BE2C (cell line): ENCODE measurements at regions not wholly inside any gene's neighbourhood (a gene's known extent, or its start where the extent isn't known, plus 50 kb on each side); places are given as distances from the start of the nearest gene placed in this dataset.

Source experiments
- DNase-seq: peaks from one replicate; pipeline ENCODE4 v3.0.0-alpha.2; 2020
- H3K27me3 ChIP-seq: fragments of 250-450 bp; sonication (Bioruptor Pico); 2 replicates; pipeline ENCODE4 v1.5.1; 2020; ENCODE audit warnings: mild to moderate bottlenecking
- H3K36me3 ChIP-seq: fragments of 250-450 bp; sonication (Bioruptor Pico); 2 replicates; pipeline ENCODE4 v1.5.1; 2020; ENCODE audit warnings: mild to moderate bottlenecking
- H3K4me1 ChIP-seq: fragments of 250-450 bp; sonication (Bioruptor Pico); 2 replicates; pipeline ENCODE4 v1.5.1; 2020
- H3K4me3 ChIP-seq: 2 replicates; pipeline ENCODE4 v1.5.1; 2011; ENCODE audit warnings: low read depth, low read length
- H3K9me3 ChIP-seq: fragments of 250-450 bp; sonication (Bioruptor Pico); 2 replicates; pipeline ENCODE4 v1.5.1; 2020
- TF ChIP-seq, protein P1 (sequence below): IDR thresholded peaks from 2 replicates; pipeline ENCODE4 v1.5.1; 2012; ENCODE audit warnings: mild to moderate bottlenecking, low read depth, low read length

DNA sequence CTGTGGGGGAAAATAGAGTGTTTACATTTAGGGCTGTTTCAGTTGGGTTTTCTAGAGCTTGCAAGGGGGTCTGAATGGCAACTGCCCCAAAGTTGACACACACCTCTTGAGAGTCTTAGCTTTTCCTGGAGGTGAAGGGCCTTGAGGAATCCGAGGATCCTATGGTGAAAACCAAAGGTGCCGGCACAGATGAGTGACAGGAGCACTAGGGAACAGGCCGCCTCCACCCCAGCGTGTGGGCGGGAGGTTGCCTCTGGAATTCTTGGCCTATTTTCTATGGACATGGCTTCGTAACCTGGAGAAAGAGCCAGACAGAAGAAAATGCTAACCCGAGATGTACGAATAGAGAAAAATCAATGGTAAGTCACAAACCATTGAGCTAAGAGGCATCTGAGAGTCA, 283.2 kb upstream of the FOXQ1 start:
- Histone ChIP-seq H3K4me1 (no peaks in the 10 kb centered on the region), H3K4me3 (no peak overlapping the region), H3K27me3 (peaks cover 27% of the 10 kb centered on the region), H3K36me3 (no peaks in the 10 kb centered on the region), H3K9me3 (no peaks in the 10 kb centered on the region)
- TF ChIP-seq, protein P1, sequence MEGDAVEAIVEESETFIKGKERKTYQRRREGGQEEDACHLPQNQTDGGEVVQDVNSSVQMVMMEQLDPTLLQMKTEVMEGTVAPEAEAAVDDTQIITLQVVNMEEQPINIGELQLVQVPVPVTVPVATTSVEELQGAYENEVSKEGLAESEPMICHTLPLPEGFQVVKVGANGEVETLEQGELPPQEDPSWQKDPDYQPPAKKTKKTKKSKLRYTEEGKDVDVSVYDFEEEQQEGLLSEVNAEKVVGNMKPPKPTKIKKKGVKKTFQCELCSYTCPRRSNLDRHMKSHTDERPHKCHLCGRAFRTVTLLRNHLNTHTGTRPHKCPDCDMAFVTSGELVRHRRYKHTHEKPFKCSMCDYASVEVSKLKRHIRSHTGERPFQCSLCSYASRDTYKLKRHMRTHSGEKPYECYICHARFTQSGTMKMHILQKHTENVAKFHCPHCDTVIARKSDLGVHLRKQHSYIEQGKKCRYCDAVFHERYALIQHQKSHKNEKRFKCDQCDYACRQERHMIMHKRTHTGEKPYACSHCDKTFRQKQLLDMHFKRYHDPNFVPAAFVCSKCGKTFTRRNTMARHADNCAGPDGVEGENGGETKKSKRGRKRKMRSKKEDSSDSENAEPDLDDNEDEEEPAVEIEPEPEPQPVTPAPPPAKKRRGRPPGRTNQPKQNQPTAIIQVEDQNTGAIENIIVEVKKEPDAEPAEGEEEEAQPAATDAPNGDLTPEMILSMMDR = no peak
- DNase-seq = no peak

DNA sequence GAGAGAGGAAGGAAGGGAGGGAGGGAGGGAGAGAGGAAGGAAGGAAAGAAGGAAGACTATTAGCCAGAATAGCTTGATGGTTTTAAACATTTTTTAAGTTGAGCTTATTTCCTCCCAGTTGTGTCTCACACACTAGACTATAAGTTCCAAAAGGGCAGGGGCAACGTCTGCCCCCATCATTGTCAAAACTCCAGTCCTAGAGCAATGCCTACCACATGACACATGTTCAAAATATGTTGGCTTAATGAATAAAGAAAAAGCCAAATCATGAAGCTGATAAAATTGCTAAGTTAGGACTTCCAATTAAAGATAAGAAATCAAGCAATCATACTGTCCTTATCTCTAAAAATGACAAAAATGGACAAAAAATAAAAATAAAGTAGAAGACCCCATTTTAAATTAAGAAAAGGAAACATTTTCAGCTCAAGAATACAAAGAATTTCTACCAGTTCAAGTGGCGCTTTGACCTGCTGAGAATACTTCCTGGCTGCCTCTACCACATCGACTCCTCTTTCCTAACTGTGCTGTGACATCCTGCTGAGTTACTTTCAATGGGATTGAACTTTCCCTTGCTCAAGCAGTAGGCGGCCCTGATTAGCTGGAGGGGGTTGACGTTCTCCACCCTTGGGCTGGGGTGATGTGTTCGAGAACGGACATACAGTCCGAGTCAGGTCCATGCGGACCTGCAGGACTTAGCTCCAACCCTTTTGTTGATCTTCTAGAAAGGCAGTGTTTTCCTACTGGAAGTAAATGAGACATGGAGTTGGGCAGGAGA, 283.9 kb upstream of the FOXQ1 start:
- H3K4me1 ChIP-seq = no peaks in the 10 kb centered on the region
- DNase-seq = no peak
- peaks cover 26% of the 10 kb centered on the region for H3K27me3 ChIP-seq
- no peaks in the 10 kb centered on the region for H3K36me3 ChIP-seq
- H3K4me3 ChIP-seq = no peak overlapping the region
- no peaks in the 10 kb centered on the region for H3K9me3 ChIP-seq
- TF ChIP-seq, protein P1 = no peak

DNA sequence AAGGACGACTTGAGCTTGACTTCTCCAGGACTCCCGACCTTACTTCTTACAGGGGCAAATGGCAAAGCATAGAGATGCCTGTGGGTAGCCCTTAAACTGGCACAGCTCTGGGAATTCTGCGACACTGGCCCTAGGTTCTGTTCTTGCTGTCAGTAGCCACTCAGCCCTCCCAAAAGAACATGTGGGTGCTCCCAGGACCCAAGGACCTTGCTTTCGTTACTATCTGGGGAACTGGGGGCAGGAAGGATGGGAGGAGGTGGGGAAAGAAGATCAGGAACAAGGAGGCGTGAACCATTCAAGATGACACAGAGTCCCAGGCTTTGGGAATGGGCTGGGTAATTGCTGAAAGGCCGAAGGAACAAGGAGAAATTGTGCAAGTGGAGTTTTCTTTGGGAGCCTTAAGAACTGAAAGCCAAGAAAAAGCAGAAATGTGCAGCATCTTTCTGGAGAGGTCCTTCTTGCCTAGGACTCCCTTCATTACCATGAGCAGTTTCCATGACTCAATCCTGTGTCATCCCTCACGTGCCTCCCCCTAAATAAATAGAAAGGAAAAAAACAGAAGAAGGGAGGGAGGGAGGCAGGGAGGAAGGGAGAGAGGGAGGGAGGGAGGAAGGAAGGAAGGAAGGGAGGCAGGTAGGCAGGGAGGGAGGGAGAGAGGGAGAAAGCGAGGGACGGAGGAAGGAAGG, 284.6 kb upstream of the FOXQ1 start:
- Histone ChIP-seq H3K27me3 (peaks cover 23% of the 10 kb centered on the region), H3K9me3 (no peaks in the 10 kb centered on the region), H3K4me3 (no peak overlapping the region), H3K4me1 (no peaks in the 10 kb centered on the region), H3K36me3 (no peaks in the 10 kb centered on the region)
- TF ChIP-seq, protein P1 = no peak
- DNase-seq = no peak

DNA sequence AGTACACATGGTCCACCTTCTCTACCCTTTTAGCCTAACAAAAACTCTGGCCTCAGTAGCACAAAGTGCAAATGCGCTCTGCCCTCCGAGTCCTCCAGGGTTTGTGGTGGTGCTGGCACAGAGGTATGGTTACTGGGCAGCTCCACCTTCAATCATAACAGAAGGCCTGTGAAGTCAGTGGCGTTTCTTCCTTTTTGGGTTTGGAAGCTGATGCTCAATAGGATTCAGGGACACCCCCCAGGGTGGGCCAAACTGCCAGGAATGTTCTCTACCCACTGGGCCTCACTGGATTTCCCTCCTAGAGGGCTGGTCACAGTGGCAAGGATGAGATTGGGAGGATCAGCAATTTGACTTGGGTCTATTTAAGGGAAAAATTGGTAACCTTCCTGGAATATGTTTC, 286.1 kb upstream of the FOXQ1 start:
- no peaks in the 10 kb centered on the region for H3K4me1 ChIP-seq
- H3K9me3 ChIP-seq = no peaks in the 10 kb centered on the region
- no peak overlapping the region for H3K4me3 ChIP-seq
- no peaks in the 10 kb centered on the region for H3K36me3 ChIP-seq
- peaks cover 23% of the 10 kb centered on the region for H3K27me3 ChIP-seq
- no peak for DNase-seq
- TF ChIP-seq, protein P1 = no peak

DNA sequence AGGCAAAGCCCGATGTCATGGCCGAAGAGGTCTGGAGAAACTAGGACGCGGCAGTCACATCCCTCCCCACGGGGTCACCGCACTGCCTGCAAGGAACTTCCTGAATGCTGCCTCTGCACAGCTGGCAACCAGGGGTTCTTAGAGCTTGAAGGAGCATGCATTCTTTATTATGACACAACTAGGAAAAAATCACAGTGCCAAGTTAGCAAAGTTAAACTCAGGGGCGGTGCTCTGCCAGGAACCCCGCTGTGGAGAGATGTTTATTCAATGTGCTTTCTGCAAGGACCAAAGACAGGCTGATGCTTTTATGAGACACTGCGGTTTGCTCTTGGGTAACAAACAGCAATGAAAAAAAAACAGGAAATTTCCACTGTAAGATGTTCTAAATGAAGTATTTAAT, 287.3 kb upstream of the FOXQ1 start:
- TF ChIP-seq, protein P1 = no peak
- Histone ChIP-seq H3K4me3 (no peak overlapping the region), H3K27me3 (peaks cover 23% of the 10 kb centered on the region), H3K36me3 (no peaks in the 10 kb centered on the region), H3K9me3 (no peaks in the 10 kb centered on the region), H3K4me1 (no peaks in the 10 kb centered on the region)
- DNase-seq = no peak

DNA sequence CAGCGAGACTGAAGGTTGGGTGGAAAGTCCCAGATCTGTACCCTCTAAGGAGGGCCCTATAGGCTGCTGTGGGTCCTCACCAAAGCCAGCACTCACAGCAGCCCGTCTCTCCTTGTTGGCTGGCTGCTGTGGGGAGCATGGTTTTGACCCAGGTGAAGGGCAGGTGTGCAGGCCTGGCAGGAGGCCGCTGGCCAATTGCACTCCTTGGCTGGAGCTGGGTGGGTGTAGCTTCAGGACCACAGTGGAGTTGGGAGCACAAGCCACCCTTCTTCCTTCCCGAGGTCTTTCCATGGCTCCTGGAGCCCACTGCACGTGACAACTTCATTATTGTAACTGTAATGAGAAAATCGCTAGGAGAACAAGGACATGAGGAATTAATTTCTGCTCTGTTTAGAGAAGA, 287.7 kb upstream of the FOXQ1 start:
- DNase-seq = no peak
- Histone ChIP-seq H3K27me3 (peaks cover 23% of the 10 kb centered on the region), H3K9me3 (no peaks in the 10 kb centered on the region), H3K4me1 (no peaks in the 10 kb centered on the region), H3K36me3 (no peaks in the 10 kb centered on the region), H3K4me3 (no peak overlapping the region)
- TF ChIP-seq, protein P1 = no peak
